Esophagus (tissue), 2 donors: ENCODE measurements at regions not wholly inside any gene's neighbourhood (a gene's known extent, or its start where the extent isn't known, plus 50 kb on each side); places are given as distances from the start of the nearest gene placed in this dataset.

Source experiments
- H3K27ac ChIP-seq, 2 donors: one replicate each; pipeline ENCODE4 v1.5.1; 2013; ENCODE audit warnings: low read depth in 2 of 2, mild to moderate bottlenecking in 2 of 2, inconsistent platforms in 1 of 2, low read length in 1 of 2, moderate library complexity in 1 of 2
- H3K27me3 ChIP-seq, 2 donors: one replicate each; pipeline ENCODE4 v1.6.1; 2013; ENCODE audit warnings: low read length in 2 of 2, control low read depth in 1 of 2, mild to moderate bottlenecking in 1 of 2; ENCODE audit not compliant: insufficient read depth in 2 of 2, control insufficient read depth in 1 of 2
- H3K36me3 ChIP-seq, 2 donors: one replicate each; pipeline ENCODE4 v1.6.1; 2013; ENCODE audit warnings: low read length in 1 of 2; ENCODE audit not compliant: control insufficient read depth in 2 of 2, insufficient read depth in 2 of 2
- H3K4me1 ChIP-seq, 2 donors: one replicate each; pipeline ENCODE4 v1.6.1; 2013; ENCODE audit warnings: low read length in 1 of 2; ENCODE audit not compliant: control insufficient read depth in 2 of 2, insufficient read depth in 2 of 2
- H3K4me3 ChIP-seq, 2 donors: one replicate each; pipeline ENCODE4 v1.5.1; 2013; ENCODE audit warnings: low read length in 2 of 2, mild to moderate bottlenecking in 2 of 2, low read depth in 1 of 2, moderate library complexity in 1 of 2
- H3K9me3 ChIP-seq, 2 donors: one replicate each; pipeline ENCODE4 v1.6.1; 2013; ENCODE audit warnings: mild to moderate bottlenecking in 2 of 2, low read depth in 1 of 2, low read length in 1 of 2, moderate library complexity in 1 of 2; ENCODE audit not compliant: control insufficient read depth in 2 of 2, insufficient read depth in 1 of 2
- WGBS, 2 donors: extraction: QIAGEN DNeasy Blood & Tissue Kit; methylation state at CpG; one replicate each; pipeline ENCODE4 v1.1.7; 2013; 5-methylcytosine and 5-hydroxymethylcytosine counted together
- donor health status: healthy with polysubstance abuse.
- donor health status: Bipolar disorder and iron deficiency.

DNA sequence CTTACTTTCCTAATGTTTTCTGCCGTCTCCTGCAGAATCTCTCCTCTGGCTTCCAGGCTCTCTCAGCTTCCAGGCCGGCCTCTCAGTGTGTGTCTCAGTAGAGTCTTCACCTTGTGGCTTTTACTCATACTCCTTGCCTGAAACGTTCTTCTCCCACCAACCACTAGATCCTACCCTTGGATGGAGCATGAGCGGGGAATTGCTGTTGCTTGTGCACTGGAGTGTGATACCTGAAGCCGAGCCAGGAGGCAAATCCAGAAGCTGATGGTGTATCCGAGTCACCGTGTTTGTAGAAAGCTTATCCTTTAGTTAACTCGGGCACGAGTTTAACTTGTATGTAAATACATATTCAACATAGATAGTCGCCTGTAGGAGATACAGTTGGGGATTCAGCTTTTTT lies 285.0 kb upstream of the C2CD4B start:
- Histone ChIP-seq H3K4me1 (peaks cover 0 to 1% of the 10 kb centered on the region in 2 donors), H3K36me3 (no peaks in the 10 kb centered on the region)
- 87 to 88% methylated on average over 10 of the region's 10 CpGs for WGBS, 2 donors

DNA sequence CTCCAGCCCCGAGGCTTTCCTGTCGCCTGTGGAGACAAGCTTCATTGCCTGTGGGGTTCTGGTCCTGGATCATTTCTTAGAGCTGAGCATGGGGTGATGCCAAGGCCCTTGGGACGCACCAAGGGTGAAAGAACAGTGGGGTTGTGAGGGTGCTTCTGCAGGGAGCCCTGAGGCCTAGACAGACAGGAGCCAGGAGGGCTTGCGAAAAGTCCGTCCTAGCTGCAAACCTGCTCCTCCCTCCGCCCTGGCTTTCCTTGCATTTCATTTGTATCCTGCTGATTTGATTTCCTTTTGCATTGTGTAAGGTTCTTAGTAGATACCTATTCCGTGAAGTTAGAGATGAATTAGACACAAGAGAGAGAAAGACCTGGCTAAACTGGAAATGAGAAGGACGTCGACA lies 286.9 kb upstream of the C2CD4B start:
- peaks cover 0 to 1% of the 10 kb centered on the region in 2 donors for H3K4me1 ChIP-seq
- no peak overlapping the region for H3K27ac ChIP-seq
- H3K36me3 ChIP-seq: no peaks in the 10 kb centered on the region
- H3K4me3 ChIP-seq: no peak overlapping the region
- 88 to 91% methylated on average over 9 of the region's 9 CpGs for WGBS, 2 donors
- H3K9me3 ChIP-seq: no peaks in the 10 kb centered on the region
- H3K27me3 ChIP-seq: no peaks in the 10 kb centered on the region

More for the DNA sequence above, 285.0 kb upstream of the C2CD4B start:
- H3K4me3 ChIP-seq: no peak overlapping the region
- no peak overlapping the region for H3K27ac ChIP-seq
- H3K27me3 ChIP-seq: no peaks in the 10 kb centered on the region
- H3K9me3 ChIP-seq: no peaks in the 10 kb centered on the region

DNA sequence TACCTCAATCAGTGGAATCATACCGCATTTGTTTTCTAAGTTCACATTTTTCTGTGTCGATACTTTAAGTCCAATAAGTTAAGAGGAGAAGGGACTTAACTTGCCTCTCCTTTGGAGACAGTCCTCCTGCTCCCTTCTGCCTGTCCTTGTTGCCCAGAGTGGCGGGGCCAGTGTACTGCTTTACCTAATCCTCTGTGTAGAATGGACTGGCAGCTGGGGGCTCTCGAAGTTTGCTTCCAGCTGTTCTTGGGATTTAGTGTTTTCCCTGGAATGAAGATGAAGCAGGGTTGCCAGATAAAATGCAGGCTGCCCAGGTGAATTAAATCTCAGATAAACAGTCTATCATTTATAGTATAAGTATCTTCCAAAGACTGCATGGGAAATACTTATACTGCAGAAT lies 287.6 kb upstream of the C2CD4B start:
- Histone ChIP-seq H3K27me3 (no peaks in the 10 kb centered on the region), H3K4me3 (no peak overlapping the region), H3K27ac (no peak overlapping the region), H3K9me3 (no peaks in the 10 kb centered on the region), H3K4me1 (peaks cover 0 to 1% of the 10 kb centered on the region in 2 donors), H3K36me3 (no peaks in the 10 kb centered on the region)
- WGBS, 2 donors: 81 to 84% methylated on average over 4 of the region's 4 CpGs

DNA sequence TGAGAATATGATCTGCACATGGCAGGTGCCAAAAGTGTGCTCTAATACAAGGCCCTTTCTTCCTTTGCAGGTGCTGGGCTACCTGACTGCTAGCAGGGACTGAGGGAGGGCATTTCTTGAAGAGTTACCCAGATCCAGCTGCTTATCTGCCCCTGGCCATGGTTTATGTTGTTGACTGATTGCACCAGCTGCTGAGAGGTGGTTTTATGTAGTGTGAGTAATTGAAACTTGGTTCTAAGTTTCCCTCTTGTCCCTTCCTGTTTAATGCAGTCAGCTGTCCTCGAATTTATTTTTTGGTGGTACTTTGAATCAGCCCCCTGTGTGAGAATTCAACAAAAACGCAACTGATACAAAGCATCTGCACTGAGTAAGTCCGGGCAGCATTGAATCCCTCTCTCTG lies 288.3 kb upstream of the C2CD4B start:
- 70 to 76% methylated on average over 3 of the region's 3 CpGs for WGBS, 2 donors
- Histone ChIP-seq H3K4me1 (peaks cover 0 to 1% of the 10 kb centered on the region in 2 donors), H3K4me3 (no peak overlapping the region), H3K27ac (no peak overlapping the region), H3K36me3 (no peaks in the 10 kb centered on the region), H3K27me3 (no peaks in the 10 kb centered on the region), H3K9me3 (no peaks in the 10 kb centered on the region)

DNA sequence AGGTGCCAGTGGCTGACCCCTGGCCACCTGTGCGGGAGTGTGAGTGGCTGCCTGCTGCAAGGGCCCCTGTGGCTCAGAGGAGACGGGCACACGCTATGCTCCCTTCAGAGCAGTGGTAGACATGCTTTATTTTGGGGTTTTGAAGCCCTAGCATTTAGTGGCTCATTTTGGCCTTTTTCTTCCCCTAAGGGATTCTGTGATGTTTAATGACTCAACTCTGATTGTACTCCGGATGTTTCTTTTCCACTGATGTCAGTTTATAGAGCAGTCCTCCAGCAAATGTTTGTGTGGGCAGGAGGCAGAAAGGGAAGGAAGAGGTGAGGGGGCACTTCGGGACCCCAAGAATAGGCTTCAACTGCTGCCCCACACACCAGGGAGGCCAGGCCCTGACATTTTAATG lies 288.9 kb upstream of the C2CD4B start:
- H3K27ac ChIP-seq: no peak overlapping the region
- H3K4me1 ChIP-seq: peaks cover 0 to 1% of the 10 kb centered on the region in 2 donors
- WGBS, 2 donors: 62 to 76% methylated on average over 5 of the region's 5 CpGs
- H3K9me3 ChIP-seq: no peaks in the 10 kb centered on the region
- H3K27me3 ChIP-seq: no peaks in the 10 kb centered on the region
- H3K4me3 ChIP-seq: no peak overlapping the region
- no peaks in the 10 kb centered on the region for H3K36me3 ChIP-seq

DNA sequence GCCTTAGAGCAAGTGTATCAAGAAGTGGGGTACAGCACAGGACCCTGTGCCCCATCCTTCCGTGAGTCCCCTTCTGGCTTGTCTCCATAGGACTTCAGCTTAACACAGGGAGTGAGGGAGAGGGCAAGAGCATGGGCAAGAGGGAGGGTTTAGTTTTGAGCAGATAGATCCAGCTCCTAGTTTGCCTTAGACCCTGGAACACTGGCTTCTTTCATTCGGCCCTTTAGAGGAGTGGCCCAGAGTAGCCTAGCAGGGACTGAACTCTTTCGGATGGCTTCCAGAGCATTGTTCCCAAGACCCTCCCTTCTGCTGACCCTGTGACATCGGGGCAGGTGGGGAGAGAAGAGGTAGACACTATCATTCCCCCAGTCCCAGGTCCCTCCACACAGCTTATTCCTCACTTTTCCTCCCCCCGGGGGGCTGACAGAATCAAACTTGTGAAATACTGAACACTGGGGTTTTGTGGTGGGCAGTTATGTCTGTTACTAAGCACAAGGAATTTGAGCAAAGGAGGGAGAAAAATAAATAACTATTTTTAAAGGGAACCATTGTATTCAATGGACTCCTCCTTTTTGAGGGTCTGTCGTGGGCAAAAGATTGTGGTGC lies 289.6 kb upstream of the C2CD4B start:
- WGBS, 2 donors: 85 to 93% methylated on average over 6 of the region's 6 CpGs
- H3K27me3 ChIP-seq: no peaks in the 10 kb centered on the region
- no peaks in the 10 kb centered on the region for H3K9me3 ChIP-seq
- H3K4me3 ChIP-seq: no peak overlapping the region
- no peaks in the 10 kb centered on the region for H3K36me3 ChIP-seq
- no peak overlapping the region for H3K27ac ChIP-seq
- no peaks in the 10 kb centered on the region for H3K4me1 ChIP-seq

DNA sequence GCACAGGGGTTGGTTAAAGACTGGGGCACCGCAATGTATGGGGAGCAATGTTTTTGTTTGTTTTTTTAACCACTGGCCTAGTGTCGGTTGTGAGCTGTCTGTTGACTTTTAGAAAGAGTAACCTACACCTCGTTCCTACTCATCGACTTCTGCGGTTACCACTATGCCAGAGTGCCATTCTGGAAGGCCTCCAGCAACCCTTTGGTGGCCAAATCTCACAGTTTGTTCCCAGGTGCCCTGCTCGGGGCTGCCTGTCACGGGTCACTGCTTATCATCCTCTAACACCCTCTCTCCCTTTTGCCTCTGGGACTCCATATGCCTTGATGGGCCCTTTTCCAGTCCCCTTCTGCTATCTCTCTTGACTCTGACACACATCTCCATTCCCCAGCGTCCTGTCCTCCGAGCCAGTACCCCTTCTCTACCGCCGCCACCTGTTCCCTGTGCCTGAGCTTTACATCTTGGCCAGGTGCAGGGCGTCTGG lies 290.4 kb upstream of the C2CD4B start:
- 84 to 90% methylated on average over 11 of the region's 12 CpGs for WGBS, 2 donors
- Histone ChIP-seq H3K4me3 (no peak overlapping the region), H3K4me1 (no peaks in the 10 kb centered on the region), H3K27ac (no peak overlapping the region), H3K36me3 (no peaks in the 10 kb centered on the region), H3K9me3 (no peaks in the 10 kb centered on the region), H3K27me3 (no peaks in the 10 kb centered on the region)

DNA sequence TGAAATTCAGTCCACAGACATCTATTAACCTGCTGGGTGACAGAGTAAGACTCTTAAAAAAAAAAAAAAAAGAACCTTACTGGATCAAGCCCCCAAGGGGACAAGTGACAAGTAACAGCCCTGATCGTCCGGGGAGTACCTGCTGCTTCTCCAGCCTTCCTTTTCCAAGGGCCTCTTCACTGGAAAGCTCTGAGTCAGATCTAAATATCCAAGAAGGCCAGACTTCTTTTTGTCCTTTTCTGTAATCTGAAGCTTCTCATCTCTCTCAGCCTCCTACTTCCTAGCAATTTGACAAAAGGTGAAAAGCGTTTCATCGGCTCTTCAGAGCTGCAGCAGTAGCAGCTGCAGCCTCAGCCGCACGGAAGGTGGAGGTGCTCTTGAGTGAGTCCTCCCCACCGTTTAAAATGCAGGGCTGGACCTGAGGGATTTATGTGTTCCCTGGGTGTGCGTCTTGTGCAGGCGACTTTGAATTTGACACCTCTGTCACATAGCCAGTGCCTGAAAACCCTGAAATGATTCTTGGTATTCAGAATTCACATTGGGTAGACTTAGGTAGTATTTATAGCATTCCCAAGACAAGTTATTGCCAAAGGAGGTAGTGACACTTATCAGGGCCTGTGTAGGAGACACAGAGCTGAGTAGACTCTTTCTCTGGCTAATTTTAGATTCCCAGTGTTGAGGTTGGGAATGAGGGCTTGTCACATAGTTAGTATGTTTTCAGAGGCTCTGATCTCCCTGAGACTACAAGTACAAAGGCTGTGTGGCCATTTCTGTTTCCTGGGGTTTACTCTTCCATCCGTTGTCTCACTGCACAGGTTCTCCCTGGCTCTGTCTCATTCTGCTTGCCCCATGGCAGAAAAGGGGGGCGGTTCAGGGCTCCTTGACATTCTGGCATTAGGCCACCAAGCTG lies 291.2 kb upstream of the C2CD4B start:
- Histone ChIP-seq H3K4me3 (no peak overlapping the region), H3K27ac (no peak overlapping the region), H3K27me3 (no peaks in the 10 kb centered on the region), H3K36me3 (no peaks in the 10 kb centered on the region), H3K4me1 (no peaks in the 10 kb centered on the region), H3K9me3 (no peaks in the 10 kb centered on the region)
- 80 to 86% methylated on average over 11 of the region's 11 CpGs for WGBS, 2 donors

DNA sequence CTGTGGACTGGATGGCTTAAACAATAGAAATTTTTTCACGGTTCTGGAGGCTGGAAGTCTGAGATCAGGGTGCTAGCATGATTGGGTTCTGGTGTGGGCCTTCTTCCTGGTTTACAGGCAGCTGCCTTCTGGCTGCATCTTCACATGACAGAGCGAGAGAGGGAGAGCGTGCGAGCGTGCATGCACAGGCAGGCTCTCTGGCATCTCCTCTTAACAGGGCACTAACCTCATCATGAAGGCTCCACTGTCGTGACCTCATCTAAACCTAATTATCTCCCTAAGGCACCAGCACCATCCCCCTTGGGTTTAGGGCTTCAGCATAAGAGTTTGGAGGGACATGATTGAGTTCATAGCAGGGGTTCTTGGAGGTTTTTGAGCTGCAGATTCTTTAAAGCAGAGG lies 292.0 kb upstream of the C2CD4B start:
- H3K9me3 ChIP-seq: no peaks in the 10 kb centered on the region
- no peaks in the 10 kb centered on the region for H3K4me1 ChIP-seq
- 66 to 75% methylated on average over 6 of the region's 6 CpGs for WGBS, 2 donors
- H3K4me3 ChIP-seq: no peak overlapping the region
- H3K27ac ChIP-seq: no peak overlapping the region
- no peaks in the 10 kb centered on the region for H3K36me3 ChIP-seq
- no peaks in the 10 kb centered on the region for H3K27me3 ChIP-seq
